GM19397 (cell line): ENCODE measurements at regions not wholly inside any gene's neighbourhood (a gene's known extent, or its start where the extent isn't known, plus 50 kb on each side); places are given as distances from the start of the nearest gene placed in this dataset.

Experiments
- ATAC-seq: cut with Tn5 transposase; IDR thresholded peaks from one replicate; pipeline ENCODE4 v1.9.1; 2021; ENCODE audit warnings: mild to moderate bottlenecking, moderate library complexity; ENCODE audit not compliant: unreplicated experiment

GRCh38 chr4:35106091-35106734, 1138.1 kb downstream of the ARAP2 start:
- ATAC-seq = no peak

- ATAC-seq = no peak
Measured at GRCh38 chr4:35124106-35124505, 1120.2 kb downstream of the ARAP2 start.

GRCh38 chr4:35125995-35126712, 1118.2 kb downstream of the ARAP2 start:
- ATAC-seq = no peak

- ATAC-seq = no peak
Measured at GRCh38 chr4:35138449-35138848, 1105.9 kb downstream of the ARAP2 start.

- no peak for ATAC-seq
Measured at GRCh38 chr4:35147761-35148160, 1096.6 kb downstream of the ARAP2 start.

- no peak for ATAC-seq
Measured at GRCh38 chr4:35151816-35152572, 1092.3 kb downstream of the ARAP2 start.

- ATAC-seq = no peak
Measured at GRCh38 chr4:35163168-35163567, 1081.1 kb downstream of the ARAP2 start.

GRCh38 chr4:35164063-35164462, 1080.3 kb downstream of the ARAP2 start:
- no peak for ATAC-seq

GRCh38 chr4:35166466-35166865, 1077.8 kb downstream of the ARAP2 start:
- ATAC-seq = no peak

GRCh38 chr4:35167385-35167784, 1076.9 kb downstream of the ARAP2 start:
- no peak for ATAC-seq

- ATAC-seq = no peak
Measured at GRCh38 chr4:35175487-35175886, 1068.8 kb downstream of the ARAP2 start.

- ATAC-seq = no peak
Measured at GRCh38 chr4:35175894-35176293, 1068.4 kb downstream of the ARAP2 start.

GRCh38 chr4:35182451-35182850, 1061.9 kb downstream of the ARAP2 start:
- ATAC-seq = no peak

GRCh38 chr4:35189988-35190613, 1054.2 kb downstream of the ARAP2 start:
- ATAC-seq = no peak

- ATAC-seq = no peak
Measured at GRCh38 chr4:35201403-35201802, 1042.9 kb downstream of the ARAP2 start.

GRCh38 chr4:35216636-35217035, 1027.7 kb downstream of the ARAP2 start:
- ATAC-seq = no peak

- no peak for ATAC-seq
Measured at GRCh38 chr4:35217331-35217730, 1027.0 kb downstream of the ARAP2 start.

GRCh38 chr4:35228313-35228712, 1016.0 kb downstream of the ARAP2 start:
- no peak for ATAC-seq

- ATAC-seq = no peak
Measured at GRCh38 chr4:35229021-35229420, 1015.3 kb downstream of the ARAP2 start.

- no peak for ATAC-seq
Measured at GRCh38 chr4:35237924-35238323, 1006.4 kb downstream of the ARAP2 start.

GRCh38 chr4:35238793-35239192, 1005.5 kb downstream of the ARAP2 start:
- no peak for ATAC-seq
